ENCODE measurements at regions not wholly inside any gene's neighbourhood (a gene's known extent, or its start where the extent isn't known, plus 50 kb on each side); places are given as distances from the start of the nearest gene placed in this dataset.

DNA sequence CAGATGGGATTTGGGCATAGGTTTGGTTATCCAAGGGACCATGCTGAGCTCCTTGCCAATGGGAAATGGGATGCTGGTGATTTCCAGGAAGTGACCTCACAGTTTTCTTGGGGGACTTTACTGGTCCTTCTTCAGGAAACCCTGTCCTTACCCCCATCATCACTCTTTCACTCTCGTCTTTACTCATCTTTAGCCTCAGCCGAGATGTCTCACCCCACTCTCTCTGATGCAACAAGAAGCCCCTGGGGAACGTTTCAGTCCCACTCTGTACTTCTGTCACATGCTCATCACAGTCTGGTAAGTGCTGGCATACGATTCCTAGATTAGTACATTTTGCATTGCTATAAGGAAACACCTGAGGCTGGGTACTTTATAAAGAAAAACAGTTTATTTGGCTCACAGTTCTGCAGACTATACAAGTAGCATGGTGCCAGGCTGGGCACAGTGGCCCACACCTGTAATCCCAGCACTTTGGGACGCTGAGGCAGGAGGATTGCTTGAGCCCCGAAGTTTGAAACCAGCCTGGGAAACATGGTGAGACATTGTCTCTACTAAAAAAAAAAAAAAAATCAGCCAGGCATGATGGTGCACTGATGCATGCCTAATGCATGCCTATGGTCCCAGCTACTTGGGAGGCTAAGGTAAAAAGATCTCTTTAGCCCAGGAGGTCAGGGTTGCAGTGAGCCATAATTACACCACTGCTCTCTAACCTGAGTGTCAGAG lies 63.5 kb upstream of the VKORC1L1 start:
- TF ChIP-seq, protein P1, sequence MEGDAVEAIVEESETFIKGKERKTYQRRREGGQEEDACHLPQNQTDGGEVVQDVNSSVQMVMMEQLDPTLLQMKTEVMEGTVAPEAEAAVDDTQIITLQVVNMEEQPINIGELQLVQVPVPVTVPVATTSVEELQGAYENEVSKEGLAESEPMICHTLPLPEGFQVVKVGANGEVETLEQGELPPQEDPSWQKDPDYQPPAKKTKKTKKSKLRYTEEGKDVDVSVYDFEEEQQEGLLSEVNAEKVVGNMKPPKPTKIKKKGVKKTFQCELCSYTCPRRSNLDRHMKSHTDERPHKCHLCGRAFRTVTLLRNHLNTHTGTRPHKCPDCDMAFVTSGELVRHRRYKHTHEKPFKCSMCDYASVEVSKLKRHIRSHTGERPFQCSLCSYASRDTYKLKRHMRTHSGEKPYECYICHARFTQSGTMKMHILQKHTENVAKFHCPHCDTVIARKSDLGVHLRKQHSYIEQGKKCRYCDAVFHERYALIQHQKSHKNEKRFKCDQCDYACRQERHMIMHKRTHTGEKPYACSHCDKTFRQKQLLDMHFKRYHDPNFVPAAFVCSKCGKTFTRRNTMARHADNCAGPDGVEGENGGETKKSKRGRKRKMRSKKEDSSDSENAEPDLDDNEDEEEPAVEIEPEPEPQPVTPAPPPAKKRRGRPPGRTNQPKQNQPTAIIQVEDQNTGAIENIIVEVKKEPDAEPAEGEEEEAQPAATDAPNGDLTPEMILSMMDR (IDR thresholded peaks at IDR 0.05; ENCODE audit: insufficient read depth, low read length), result no peak
- no peak for TF ChIP-seq POLR2AphosphoS5 (IDR thresholded peaks at IDR 0.05; ENCODE audit: low read depth)
- TF ChIP-seq GABPA (IDR thresholded peaks at IDR 0.05; ENCODE audit: low read depth), result no peak
- TF ChIP-seq, protein P2, sequence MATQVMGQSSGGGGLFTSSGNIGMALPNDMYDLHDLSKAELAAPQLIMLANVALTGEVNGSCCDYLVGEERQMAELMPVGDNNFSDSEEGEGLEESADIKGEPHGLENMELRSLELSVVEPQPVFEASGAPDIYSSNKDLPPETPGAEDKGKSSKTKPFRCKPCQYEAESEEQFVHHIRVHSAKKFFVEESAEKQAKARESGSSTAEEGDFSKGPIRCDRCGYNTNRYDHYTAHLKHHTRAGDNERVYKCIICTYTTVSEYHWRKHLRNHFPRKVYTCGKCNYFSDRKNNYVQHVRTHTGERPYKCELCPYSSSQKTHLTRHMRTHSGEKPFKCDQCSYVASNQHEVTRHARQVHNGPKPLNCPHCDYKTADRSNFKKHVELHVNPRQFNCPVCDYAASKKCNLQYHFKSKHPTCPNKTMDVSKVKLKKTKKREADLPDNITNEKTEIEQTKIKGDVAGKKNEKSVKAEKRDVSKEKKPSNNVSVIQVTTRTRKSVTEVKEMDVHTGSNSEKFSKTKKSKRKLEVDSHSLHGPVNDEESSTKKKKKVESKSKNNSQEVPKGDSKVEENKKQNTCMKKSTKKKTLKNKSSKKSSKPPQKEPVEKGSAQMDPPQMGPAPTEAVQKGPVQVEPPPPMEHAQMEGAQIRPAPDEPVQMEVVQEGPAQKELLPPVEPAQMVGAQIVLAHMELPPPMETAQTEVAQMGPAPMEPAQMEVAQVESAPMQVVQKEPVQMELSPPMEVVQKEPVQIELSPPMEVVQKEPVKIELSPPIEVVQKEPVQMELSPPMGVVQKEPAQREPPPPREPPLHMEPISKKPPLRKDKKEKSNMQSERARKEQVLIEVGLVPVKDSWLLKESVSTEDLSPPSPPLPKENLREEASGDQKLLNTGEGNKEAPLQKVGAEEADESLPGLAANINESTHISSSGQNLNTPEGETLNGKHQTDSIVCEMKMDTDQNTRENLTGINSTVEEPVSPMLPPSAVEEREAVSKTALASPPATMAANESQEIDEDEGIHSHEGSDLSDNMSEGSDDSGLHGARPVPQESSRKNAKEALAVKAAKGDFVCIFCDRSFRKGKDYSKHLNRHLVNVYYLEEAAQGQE (IDR thresholded peaks at IDR 0.05; ENCODE audit: insufficient replicate concordance, low read depth), result no peak

Measured in HL-60 (cell line).